Glutamatergic neuron (in vitro differentiated cells): ENCODE measurements at regions not wholly inside any gene's neighbourhood (a gene's known extent, or its start where the extent isn't known, plus 50 kb on each side); places are given as distances from the start of the nearest gene placed in this dataset.

ENCODE experiments used
- DNase-seq: peaks from one replicate; pipeline ENCODE4 v3.0.0; 2022
- H3K27ac Mint-ChIP-seq: one replicate; pipeline ENCODE4 v1.8.0; 2020; ENCODE audit warnings: mild to moderate bottlenecking, mixed read lengths, inconsistent platforms; ENCODE audit not compliant: unreplicated experiment
- H3K27me3 Mint-ChIP-seq: one replicate; pipeline ENCODE4 v1.8.0; 2020; ENCODE audit warnings: mild to moderate bottlenecking, moderate library complexity, mixed read lengths, inconsistent platforms; ENCODE audit not compliant: unreplicated experiment
- H3K36me3 Mint-ChIP-seq: one replicate; pipeline ENCODE4 v1.8.0; 2020; ENCODE audit warnings: mild to moderate bottlenecking, mixed read lengths, inconsistent platforms; ENCODE audit not compliant: unreplicated experiment
- H3K4me1 Mint-ChIP-seq: one replicate; pipeline ENCODE4 v1.8.0; 2020; ENCODE audit warnings: mild to moderate bottlenecking, low read depth, mixed read lengths, inconsistent platforms; ENCODE audit not compliant: unreplicated experiment
- H3K4me3 Mint-ChIP-seq: one replicate; pipeline ENCODE4 v1.8.0; 2020; ENCODE audit warnings: mild to moderate bottlenecking, mixed read lengths, inconsistent platforms; ENCODE audit not compliant: unreplicated experiment
- H3K9me3 Mint-ChIP-seq: one replicate; pipeline ENCODE4 v1.8.0; 2020; ENCODE audit warnings: mild to moderate bottlenecking, moderate library complexity, mixed read lengths, inconsistent platforms; ENCODE audit not compliant: unreplicated experiment
- TF ChIP-seq, protein P1 (sequence below): fragments of 200-600 bp; sonication (generic); IDR thresholded peaks from one replicate; pipeline ENCODE4 v1.5.0; 2021; ENCODE audit not compliant: partially characterized antibody, unreplicated experiment

DNA sequence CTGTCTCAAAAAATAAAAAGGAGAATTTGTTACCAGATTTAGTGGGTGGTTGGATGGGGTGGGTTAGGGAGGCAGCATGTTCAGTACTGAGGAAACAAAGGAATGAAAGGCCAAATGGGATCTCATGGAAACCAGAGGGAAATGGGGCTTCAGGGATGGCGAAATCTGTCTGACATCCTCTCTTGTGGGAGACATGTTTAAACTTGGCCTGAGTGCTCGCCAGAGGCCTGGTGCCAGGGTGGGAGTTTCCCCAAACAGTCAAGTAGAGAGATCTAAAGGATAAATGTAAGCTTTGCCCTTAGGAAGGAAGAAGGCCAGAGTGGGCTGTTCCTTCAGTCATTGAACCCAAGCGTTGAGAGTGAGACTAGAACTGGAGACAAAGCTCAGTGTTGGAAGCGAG lies 61.9 kb upstream of the AKIRIN2 start:
- Mint-ChIP-seq H3K4me1 (no peaks in the 10 kb centered on the region), H3K4me3 (no peak overlapping the region), H3K27ac (no peak overlapping the region), H3K9me3 (no peaks in the 10 kb centered on the region), H3K36me3 (no peaks in the 10 kb centered on the region), H3K27me3 (peaks cover 2% of the 10 kb centered on the region)
- TF ChIP-seq, protein P1, sequence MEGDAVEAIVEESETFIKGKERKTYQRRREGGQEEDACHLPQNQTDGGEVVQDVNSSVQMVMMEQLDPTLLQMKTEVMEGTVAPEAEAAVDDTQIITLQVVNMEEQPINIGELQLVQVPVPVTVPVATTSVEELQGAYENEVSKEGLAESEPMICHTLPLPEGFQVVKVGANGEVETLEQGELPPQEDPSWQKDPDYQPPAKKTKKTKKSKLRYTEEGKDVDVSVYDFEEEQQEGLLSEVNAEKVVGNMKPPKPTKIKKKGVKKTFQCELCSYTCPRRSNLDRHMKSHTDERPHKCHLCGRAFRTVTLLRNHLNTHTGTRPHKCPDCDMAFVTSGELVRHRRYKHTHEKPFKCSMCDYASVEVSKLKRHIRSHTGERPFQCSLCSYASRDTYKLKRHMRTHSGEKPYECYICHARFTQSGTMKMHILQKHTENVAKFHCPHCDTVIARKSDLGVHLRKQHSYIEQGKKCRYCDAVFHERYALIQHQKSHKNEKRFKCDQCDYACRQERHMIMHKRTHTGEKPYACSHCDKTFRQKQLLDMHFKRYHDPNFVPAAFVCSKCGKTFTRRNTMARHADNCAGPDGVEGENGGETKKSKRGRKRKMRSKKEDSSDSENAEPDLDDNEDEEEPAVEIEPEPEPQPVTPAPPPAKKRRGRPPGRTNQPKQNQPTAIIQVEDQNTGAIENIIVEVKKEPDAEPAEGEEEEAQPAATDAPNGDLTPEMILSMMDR = no peak
- DNase-seq = no peak

DNA sequence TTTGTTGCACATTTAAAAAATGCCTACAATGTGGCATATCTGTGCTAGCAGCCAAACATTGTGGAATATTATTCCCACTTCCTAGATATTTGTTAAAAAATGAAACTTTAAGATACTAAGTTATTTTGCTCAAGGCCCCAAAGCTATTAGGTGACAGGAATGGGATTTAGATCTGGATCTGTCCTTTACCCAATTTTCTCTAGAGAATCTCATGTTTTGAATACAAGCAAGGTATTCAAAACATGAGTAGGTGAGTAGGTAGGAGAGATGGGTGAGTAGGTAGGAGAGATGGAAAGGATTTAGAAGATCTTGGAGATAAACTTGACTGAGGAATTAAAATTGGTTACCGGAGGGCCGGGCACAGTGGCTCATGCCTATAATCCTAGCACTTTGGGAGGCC lies 61.2 kb upstream of the AKIRIN2 start:
- Mint-ChIP-seq H3K27me3 (peaks cover 2% of the 10 kb centered on the region), H3K9me3 (no peaks in the 10 kb centered on the region), H3K4me3 (no peak overlapping the region), H3K36me3 (no peaks in the 10 kb centered on the region), H3K27ac (no peak overlapping the region), H3K4me1 (no peaks in the 10 kb centered on the region)
- TF ChIP-seq, protein P1 = no peak
- DNase-seq = no peak

DNA sequence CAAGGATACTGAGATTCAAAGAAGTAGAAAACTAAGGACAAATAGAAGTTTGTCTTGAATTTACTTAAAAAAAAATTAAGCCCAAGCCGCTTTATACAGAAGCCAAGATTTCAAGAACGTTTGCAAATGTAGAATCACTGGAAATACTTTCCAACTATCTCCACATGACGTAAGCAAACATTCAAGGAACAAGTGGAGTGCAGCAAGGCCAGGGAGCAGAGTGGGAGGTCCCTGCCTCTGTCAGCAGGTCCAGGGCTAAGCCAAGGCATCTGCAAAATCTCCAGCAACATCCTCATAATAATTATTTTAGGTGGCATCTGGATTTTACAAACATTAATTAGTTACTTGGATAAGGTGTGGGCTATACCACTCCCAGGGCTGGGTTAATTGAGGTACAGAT lies 60.1 kb upstream of the AKIRIN2 start:
- H3K27me3 Mint-ChIP-seq = peaks cover 2% of the 10 kb centered on the region
- DNase-seq = no peak
- H3K36me3 Mint-ChIP-seq = no peaks in the 10 kb centered on the region
- H3K9me3 Mint-ChIP-seq = no peaks in the 10 kb centered on the region
- TF ChIP-seq, protein P1 = no peak
- no peaks in the 10 kb centered on the region for H3K4me1 Mint-ChIP-seq
- H3K4me3 Mint-ChIP-seq = no peak overlapping the region
- no peak overlapping the region for H3K27ac Mint-ChIP-seq

DNA sequence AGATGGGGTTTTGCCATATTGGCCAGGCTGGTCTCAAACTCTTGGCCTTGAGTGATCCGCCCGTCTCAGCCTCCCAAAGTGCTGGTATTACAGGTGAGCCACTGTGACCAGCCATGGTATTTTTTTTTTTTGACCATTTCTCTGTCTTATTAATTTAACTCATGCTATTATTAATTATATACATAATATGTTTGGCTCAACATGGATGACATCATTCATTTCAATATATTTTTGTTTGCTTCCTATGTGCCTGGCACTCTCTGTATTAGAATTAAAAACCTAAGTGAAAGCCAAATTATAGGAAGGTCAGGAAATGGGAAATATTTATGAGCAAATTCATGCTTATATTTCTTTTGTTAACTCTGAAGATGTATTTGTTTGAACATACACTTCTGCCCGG lies 55.8 kb upstream of the AKIRIN2 start:
- TF ChIP-seq, protein P1 = no peak
- Mint-ChIP-seq H3K27me3 (peaks cover 2% of the 10 kb centered on the region), H3K27ac (no peak overlapping the region), H3K9me3 (peaks cover 2% of the 10 kb centered on the region), H3K36me3 (peaks cover 11% of the 10 kb centered on the region), H3K4me1 (peaks cover 2% of the 10 kb centered on the region), H3K4me3 (no peak overlapping the region)
- DNase-seq = no peak

DNA sequence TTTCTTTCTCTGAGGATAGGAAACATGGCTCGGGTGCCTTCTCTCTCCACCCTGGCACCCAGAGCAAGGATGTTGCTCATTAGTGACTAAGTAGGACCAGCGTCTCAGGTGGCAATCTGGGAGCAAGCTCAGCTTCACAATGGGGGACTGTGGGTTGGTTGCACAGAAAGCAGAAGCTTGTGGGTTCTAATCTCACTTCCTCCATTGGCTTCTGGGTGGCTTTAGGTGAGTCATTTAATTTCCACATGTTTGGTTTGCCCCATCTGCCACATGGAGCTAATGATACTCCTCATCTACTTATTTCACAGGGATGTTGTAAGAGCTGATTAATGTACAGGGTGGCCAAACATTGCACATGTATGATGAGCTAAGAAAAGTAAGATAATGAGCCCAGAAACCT lies 54.8 kb upstream of the AKIRIN2 start:
- no peak for DNase-seq
- Mint-ChIP-seq H3K27ac (no peak overlapping the region), H3K27me3 (peaks cover 2% of the 10 kb centered on the region), H3K36me3 (peaks cover 12% of the 10 kb centered on the region), H3K4me1 (peaks cover 2% of the 10 kb centered on the region), H3K4me3 (no peak overlapping the region), H3K9me3 (peaks cover 2% of the 10 kb centered on the region)
- TF ChIP-seq, protein P1 = no peak
